ENCODE measurements at regions not wholly inside any gene's neighbourhood (a gene's known extent, or its start where the extent isn't known, plus 50 kb on each side); places are given as distances from the start of the nearest gene placed in this dataset.

DNA sequence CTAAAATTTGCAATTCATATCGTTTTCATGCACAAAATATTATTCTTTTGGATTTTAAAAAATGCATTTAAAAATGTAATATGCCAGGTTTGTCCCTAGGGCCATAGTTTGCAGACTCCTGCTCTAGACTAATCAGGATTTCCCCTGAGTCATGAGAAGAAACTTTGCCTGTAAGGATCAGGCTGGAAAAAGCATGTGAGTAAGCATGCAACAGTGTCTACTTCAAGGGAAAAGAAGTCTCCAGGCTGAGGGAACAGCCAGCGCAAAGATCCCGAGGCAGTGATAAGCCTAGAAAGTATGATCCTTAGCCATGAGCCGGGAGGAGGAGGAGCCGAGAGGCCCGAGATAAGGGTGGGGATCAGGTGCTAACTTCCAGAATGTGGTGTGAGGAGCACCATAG, 382.8 kb upstream of the CFAP20DC start:
- TF ChIP-seq, protein P1, sequence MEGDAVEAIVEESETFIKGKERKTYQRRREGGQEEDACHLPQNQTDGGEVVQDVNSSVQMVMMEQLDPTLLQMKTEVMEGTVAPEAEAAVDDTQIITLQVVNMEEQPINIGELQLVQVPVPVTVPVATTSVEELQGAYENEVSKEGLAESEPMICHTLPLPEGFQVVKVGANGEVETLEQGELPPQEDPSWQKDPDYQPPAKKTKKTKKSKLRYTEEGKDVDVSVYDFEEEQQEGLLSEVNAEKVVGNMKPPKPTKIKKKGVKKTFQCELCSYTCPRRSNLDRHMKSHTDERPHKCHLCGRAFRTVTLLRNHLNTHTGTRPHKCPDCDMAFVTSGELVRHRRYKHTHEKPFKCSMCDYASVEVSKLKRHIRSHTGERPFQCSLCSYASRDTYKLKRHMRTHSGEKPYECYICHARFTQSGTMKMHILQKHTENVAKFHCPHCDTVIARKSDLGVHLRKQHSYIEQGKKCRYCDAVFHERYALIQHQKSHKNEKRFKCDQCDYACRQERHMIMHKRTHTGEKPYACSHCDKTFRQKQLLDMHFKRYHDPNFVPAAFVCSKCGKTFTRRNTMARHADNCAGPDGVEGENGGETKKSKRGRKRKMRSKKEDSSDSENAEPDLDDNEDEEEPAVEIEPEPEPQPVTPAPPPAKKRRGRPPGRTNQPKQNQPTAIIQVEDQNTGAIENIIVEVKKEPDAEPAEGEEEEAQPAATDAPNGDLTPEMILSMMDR (IDR thresholded peaks at IDR 0.05; ENCODE audit: low read length), result no peak
- TF ChIP-seq EZH2phosphoT487 (IDR thresholded peaks at IDR 0.05; ENCODE audit: low read length) (no peak), EZH2 (optimal IDR thresholded peaks at IDR 0.05; ENCODE audit: low read depth, low read length) (no peak)

All from MM.1S (cell line).